ENCODE measurements at regions not wholly inside any gene's neighbourhood (a gene's known extent, or its start where the extent isn't known, plus 50 kb on each side); places are given as distances from the start of the nearest gene placed in this dataset.

GRCh38 chr16:9195287-9195686 lies 103.8 kb downstream of the HAPSTR1 start:
- TF ChIP-seq CTCF (IDR thresholded peaks at IDR 0.05; ENCODE audit: low read length) (no peak), EZH2 (IDR thresholded peaks at IDR 0.05; ENCODE audit: borderline replicate concordance, low read length) (no peak)

All from OCI-LY1 (cell line).